HG03457 (cell line): ENCODE measurements at regions not wholly inside any gene's neighbourhood (a gene's known extent, or its start where the extent isn't known, plus 50 kb on each side); places are given as distances from the start of the nearest gene placed in this dataset.
"Not testable (repeated sequence)": the region's sequence is repeated elsewhere in the genome, so short reads cannot be mapped to it uniquely, and the experiment has no call there.

Source experiments
- ATAC-seq: cut with Tn5 transposase; IDR thresholded peaks from one replicate; pipeline ENCODE4 v1.9.1; 2021; ENCODE audit warnings: moderate number of reproducible peaks; ENCODE audit not compliant: unreplicated experiment

- no peak for ATAC-seq
Observed at GRCh38 chr13:58340895-58341294, 709.4 kb downstream of the PCDH17 start.

DNA sequence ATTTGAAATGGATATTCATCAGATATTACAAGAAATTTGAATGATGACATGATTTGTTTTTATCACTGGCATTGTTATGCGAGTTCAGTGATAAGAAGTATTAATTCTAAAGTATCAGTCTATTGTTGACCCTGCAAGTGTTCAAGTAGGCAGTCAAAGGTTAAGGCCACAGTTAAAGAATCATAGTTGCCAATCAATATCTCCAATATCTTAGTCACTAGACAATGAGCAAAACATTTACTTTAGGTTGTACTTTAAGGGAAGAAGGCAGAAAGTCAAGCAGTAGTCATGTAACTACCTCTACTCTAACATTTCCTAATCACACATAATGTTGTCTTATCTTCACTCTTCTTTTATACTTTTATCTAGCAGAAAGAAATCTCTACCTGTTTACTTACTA, 709.8 kb downstream of the PCDH17 start:
- ATAC-seq = no peak

GRCh38 chr13:58343076-58343475, 711.5 kb downstream of the PCDH17 start:
- no peak for ATAC-seq

- ATAC-seq = not testable (repeated sequence)
Observed at GRCh38 chr13:58352100-58352499, 720.6 kb downstream of the PCDH17 start.

DNA sequence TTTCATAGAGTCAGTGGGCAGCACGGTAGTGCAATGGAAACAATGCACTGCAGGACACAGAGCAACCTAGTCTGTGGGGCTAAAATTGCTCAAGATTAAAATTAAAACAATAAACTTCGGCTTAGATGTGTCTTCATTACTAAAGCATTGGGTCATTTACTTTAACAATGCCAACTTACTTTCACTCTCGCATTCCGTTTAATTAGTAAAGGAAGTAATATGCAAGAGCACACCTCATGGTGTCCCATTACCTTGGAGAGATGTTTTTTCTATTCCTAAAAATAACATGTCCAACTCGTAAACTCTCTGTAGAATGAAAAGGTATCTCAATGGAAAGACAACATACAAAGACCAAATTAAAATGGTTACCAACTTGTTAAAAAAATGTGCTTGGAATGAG, 738.4 kb downstream of the PCDH17 start:
- ATAC-seq = no peak

DNA sequence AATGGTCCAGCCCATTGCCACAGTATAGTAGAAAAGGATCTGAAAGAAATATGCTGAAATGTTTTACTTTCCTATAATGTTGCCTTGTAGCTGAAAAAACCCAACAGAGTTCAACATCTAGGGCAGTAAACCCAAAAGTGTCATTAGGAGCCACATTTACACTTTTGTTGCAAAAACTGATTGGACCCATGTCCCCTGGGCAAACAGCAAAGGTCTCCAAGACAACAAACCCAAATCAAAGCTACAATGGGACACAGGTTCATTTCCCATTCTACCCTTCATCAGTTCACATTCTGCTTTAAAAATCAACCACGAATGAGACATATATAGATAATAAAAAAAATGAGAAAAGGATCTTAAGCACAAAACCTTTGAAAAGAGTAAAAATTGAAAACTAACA, 744.8 kb downstream of the PCDH17 start:
- ATAC-seq = no peak

DNA sequence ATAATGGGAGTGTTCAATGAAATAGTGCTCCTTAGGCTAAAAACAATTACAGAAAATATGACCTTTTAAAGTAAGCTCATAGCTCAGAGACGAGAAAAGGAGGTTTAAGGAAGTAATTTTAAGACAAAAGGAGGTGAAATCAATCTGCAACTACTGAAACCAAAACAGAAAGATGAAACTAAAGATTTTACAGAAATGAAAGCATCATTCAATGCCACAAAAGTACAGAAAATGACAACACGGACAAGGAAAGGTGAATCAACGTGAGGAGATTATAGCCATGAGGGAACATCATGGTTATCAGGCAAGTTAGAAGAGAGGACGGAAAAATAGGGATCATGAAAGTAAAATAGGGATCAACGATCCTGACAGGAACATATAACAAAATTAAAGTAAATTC, 745.2 kb downstream of the PCDH17 start:
- ATAC-seq = no peak

DNA sequence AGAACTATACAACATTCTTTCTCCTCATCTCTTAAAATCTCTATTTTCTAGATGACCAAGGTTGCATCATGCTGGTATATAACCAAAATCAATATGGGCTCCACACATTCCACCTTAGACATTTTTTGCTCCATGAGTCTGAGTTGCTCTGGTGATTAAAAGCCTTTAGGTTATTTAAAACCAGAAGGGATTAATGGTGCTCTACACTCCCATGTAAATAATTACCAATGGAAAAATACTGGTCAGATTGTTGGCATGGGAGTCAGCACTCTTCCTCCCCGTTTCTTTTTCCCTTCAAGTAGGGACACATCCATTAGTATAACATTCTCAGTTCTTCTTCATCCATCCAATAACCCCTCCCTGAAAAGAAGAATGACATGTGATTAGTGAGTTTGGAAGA, 747.7 kb downstream of the PCDH17 start:
- ATAC-seq = no peak

DNA sequence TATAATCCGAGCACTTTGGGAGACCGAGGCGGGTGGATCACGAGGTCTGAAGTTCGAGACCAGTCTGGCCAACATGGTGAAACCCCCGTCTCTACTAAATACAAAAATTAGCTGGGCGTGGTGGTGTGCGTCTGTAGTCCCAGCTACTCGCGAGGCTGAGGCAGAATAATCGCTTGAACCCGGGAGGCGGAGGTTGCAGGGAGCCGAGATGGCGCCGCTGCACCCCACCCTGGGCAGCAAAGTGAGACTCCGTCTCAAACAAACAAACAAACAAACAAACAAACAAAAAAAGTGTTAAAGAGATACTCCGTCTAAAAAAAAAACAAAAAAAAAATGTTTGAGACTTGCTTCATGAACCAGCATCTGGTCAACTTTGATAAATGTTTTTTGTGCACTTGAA, 753.8 kb downstream of the PCDH17 start:
- not testable (repeated sequence) for ATAC-seq

- ATAC-seq = no peak
Observed at GRCh38 chr13:58397596-58398387, 766.2 kb downstream of the PCDH17 start.

- ATAC-seq = no peak
Observed at GRCh38 chr13:58399263-58399662, 767.7 kb downstream of the PCDH17 start.

GRCh38 chr13:58406545-58406944, 775.0 kb downstream of the PCDH17 start:
- ATAC-seq = no peak

DNA sequence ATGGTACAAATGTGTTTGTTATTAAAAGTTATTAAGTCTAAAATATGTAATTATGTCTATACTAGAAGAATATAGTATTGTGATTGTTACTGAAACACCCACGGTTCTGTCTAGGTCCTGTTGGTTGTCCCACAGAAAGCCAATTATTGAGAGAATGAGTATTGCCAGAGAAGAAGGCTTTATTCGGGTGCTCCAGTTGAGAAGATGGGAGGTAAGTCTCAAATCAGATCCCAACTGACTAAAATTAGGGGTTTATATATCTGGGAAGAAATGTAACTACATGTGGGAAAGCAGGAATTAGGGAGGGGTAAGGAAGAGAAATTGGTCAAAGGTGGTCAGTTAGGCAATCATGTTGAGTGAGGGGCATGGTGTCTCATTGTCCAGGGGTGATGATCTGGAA, 798.4 kb downstream of the PCDH17 start:
- ATAC-seq = no peak

GRCh38 chr13:58434943-58435342, 803.4 kb downstream of the PCDH17 start:
- no peak for ATAC-seq

GRCh38 chr13:58437427-58437826, 805.9 kb downstream of the PCDH17 start:
- ATAC-seq = no peak

DNA sequence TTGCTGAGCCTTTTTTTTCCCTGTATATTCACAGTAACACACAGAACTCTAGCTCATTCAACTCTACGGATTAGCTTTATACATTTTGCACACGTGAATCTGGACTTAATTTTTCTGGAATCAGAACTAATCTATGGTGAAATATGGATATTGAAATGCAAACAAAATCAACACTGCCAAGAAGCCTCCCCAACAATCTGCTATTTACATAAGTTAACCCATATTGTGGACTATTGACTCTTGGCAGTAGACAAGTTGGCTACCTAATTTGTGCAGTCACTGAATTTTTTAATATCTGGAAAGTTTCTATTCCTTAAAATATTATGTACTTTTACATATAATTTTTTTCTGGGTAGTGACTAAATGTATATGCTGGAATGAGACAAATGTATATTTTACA, 815.4 kb downstream of the PCDH17 start:
- no peak for ATAC-seq

DNA sequence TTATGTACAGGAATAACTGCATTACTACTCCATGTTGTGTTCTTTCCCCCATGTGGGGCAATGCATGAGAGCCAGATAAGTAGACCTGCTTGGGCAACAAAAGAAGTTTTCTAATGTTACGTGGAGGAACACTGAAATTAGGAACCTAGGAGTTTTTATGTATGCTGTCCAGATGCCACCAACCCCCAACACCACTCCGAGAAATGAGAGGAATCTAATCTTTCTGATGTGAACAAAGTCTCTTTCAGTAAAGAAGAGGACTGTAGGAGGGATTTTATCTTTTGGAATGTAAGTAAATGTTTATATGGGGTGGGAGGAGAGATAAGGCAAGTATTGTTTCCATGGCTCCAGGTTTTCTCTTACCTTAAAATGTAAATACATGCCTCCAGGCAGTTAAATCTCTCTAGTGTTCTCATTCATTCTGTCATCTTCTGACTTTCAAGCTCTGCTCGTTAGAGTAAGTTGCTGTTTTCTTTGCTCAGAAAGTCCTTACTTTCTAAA, 820.6 kb downstream of the PCDH17 start:
- ATAC-seq = no peak

GRCh38 chr13:58455094-58455493, 823.5 kb downstream of the PCDH17 start:
- ATAC-seq = no peak

DNA sequence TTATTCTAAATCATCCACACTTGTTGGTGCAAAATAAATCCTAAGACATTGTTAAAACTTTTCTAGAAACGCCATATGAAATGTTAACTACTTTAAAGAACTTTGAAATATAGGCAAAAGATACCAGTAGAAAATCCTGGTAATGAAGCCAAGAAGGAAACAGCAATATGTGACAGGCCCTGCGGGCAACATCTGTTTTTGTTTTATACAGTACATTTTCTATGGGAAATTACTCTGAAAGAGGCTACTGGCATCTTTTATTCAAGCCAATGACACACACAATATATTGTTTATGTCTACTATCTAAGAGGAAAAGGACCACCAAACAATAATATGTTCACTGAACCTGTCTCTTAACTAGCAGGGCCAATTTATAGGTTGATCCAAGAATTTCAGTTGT, 829.7 kb downstream of the PCDH17 start:
- ATAC-seq = no peak

- ATAC-seq = no peak
Observed at GRCh38 chr13:58463841-58464240, 832.3 kb downstream of the PCDH17 start.

DNA sequence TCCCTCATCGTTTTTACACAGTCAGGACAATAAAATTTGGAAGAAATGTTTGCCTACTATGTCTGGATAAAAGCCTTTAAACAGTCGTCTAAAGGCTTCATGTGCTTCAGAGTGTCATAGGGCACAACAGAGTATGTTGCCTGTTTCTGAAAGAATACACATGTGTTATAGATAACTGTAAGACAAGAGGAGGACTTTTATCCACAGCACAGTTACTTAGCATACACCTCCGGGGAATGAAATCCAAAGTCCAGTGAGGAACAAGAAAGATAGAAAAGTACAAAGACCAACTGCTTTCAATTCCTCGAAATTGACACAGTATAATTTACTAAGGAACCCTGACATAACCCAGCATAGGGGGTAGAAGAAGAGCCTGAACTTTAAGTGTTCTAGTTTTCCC, 835.6 kb downstream of the PCDH17 start:
- no peak for ATAC-seq

DNA sequence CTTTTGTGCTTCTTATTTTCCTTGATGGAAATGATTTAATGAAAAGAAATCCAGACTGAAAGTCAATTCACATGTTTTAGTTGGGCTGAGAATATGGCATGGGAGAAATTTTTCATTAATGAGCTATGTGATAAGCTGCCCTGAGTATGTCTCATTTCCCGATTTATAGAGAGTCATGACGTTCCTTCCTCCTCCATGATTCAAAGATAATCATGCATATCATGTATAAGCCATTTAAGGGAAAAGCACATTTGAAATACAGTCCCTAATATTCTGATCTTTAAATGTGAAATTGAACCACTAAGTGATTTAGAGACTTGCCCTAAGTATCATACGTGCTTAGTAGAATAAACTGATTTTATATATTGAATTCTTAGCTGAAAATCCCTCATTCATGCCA, 840.9 kb downstream of the PCDH17 start:
- ATAC-seq = no peak

- ATAC-seq = no peak
Observed at GRCh38 chr13:58474581-58474980, 843.0 kb downstream of the PCDH17 start.
